GM18868 (cell line): ENCODE measurements at regions not wholly inside any gene's neighbourhood (a gene's known extent, or its start where the extent isn't known, plus 50 kb on each side); places are given as distances from the start of the nearest gene placed in this dataset.
"Not testable (repeated sequence)": the region's sequence is repeated elsewhere in the genome, so short reads cannot be mapped to it uniquely, and the experiment has no call there.

Experiments used
- ATAC-seq: cut with Tn5 transposase; IDR thresholded peaks from one replicate; pipeline ENCODE4 v1.9.1; 2021; ENCODE audit warnings: mild to moderate bottlenecking, moderate library complexity; ENCODE audit not compliant: unreplicated experiment

- no peak for ATAC-seq
These were observed 691.4 kb downstream of the ZBBX start for GRCh38 chr3:166688665-166689064.

- no peak for ATAC-seq
These were observed 694.9 kb downstream of the ZBBX start for GRCh38 chr3:166685246-166685645.

GRCh38 chr3:166684077-166684476 is 696.0 kb downstream of the ZBBX start:
- ATAC-seq: not testable (repeated sequence)

- no peak for ATAC-seq
These were observed 710.3 kb downstream of the ZBBX start for GRCh38 chr3:166669781-166670180.

- no peak for ATAC-seq
These were observed 716.9 kb downstream of the ZBBX start for GRCh38 chr3:166663194-166663593.

- no peak for ATAC-seq
These were observed 718.5 kb downstream of the ZBBX start for GRCh38 chr3:166661621-166662020.

- no peak for ATAC-seq
These were observed 719.1 kb downstream of the ZBBX start for GRCh38 chr3:166660962-166661361.

GRCh38 chr3:166637984-166638530 is 742.0 kb downstream of the ZBBX start:
- ATAC-seq: no peak

GRCh38 chr3:166634091-166634746 is 745.9 kb downstream of the ZBBX start:
- ATAC-seq: no peak

- ATAC-seq: no peak
These were observed 749.9 kb downstream of the ZBBX start for GRCh38 chr3:166630190-166630589.

GRCh38 chr3:166613365-166613764 is 766.7 kb downstream of the ZBBX start:
- ATAC-seq: no peak

- not testable (repeated sequence) for ATAC-seq
These were observed 767.3 kb downstream of the ZBBX start for GRCh38 chr3:166612761-166613160.

GRCh38 chr3:166607933-166608521 is 770.8 kb upstream of the BCHE start:
- ATAC-seq: no peak

- no peak for ATAC-seq
These were observed 769.8 kb upstream of the BCHE start for GRCh38 chr3:166606988-166607387.

- no peak for ATAC-seq
These were observed 756.6 kb upstream of the BCHE start for GRCh38 chr3:166593776-166594175.

GRCh38 chr3:166582236-166582635 is 745.0 kb upstream of the BCHE start:
- ATAC-seq: no peak

- ATAC-seq: no peak
These were observed 743.3 kb upstream of the BCHE start for GRCh38 chr3:166580561-166580960.

GRCh38 chr3:166575161-166575560 is 737.9 kb upstream of the BCHE start:
- no peak for ATAC-seq

GRCh38 chr3:166571686-166572085 is 734.5 kb upstream of the BCHE start:
- ATAC-seq: not testable (repeated sequence)

GRCh38 chr3:166570102-166570501 is 732.9 kb upstream of the BCHE start:
- ATAC-seq: no peak

- ATAC-seq: no peak
These were observed 732.4 kb upstream of the BCHE start for GRCh38 chr3:166569589-166569988.

- no peak for ATAC-seq
These were observed 723.0 kb upstream of the BCHE start for GRCh38 chr3:166560253-166560652.

- no peak for ATAC-seq
These were observed 719.7 kb upstream of the BCHE start for GRCh38 chr3:166556955-166557354.
